Karpas-422 (cell line): ENCODE measurements at regions not wholly inside any gene's neighbourhood (a gene's known extent, or its start where the extent isn't known, plus 50 kb on each side); places are given as distances from the start of the nearest gene placed in this dataset.
A peak's percentile ranks its signal among the peaks of the same experiment; 100 is the strongest.

Experiments used
- DNase-seq: peaks from one replicate; pipeline ENCODE4 v3.0.0-alpha.2; 2015
- H2AFZ ChIP-seq: fragments of 200-600 bp; sonication (generic); 2 replicates; pipeline ENCODE4 v1.6.1; 2014; ENCODE audit warnings: antibody characterized with exemption, low read length, mixed read lengths
- H3K27ac ChIP-seq: fragments of 200-600 bp; sonication (generic); 2 replicates; pipeline ENCODE4 v1.5.1; 2014; ENCODE audit warnings: mild to moderate bottlenecking, low read length, moderate library complexity
- H3K27me3 ChIP-seq: fragments of 200-600 bp; sonication (generic); 2 replicates; pipeline ENCODE4 v1.6.1; 2014; ENCODE audit warnings: low read length, mixed read lengths
- H3K36me3 ChIP-seq: fragments of 200-600 bp; sonication (generic); 2 replicates; pipeline ENCODE4 v1.6.1; 2014; ENCODE audit warnings: low read length, mixed read lengths; ENCODE audit not compliant: insufficient read depth
- H3K4me1 ChIP-seq: fragments of 200-600 bp; sonication (generic); 2 replicates; pipeline ENCODE4 v1.6.1; 2014; ENCODE audit warnings: mild to moderate bottlenecking, low read length, mixed read lengths
- H3K4me2 ChIP-seq: fragments of 200-600 bp; sonication (generic); 2 replicates; pipeline ENCODE4 v1.6.1; 2014; ENCODE audit warnings: low read length, low read depth, mild to moderate bottlenecking; ENCODE audit not compliant: poor library complexity, severe bottlenecking
- H3K4me3 ChIP-seq: fragments of 200-600 bp; sonication (generic); 2 replicates; pipeline ENCODE4 v1.5.1; 2014; ENCODE audit warnings: mild to moderate bottlenecking, antibody characterized with exemption, low read length, mixed read lengths
- H3K79me2 ChIP-seq: fragments of 200-600 bp; sonication (generic); 2 replicates; pipeline ENCODE4 v1.6.1; 2014; ENCODE audit warnings: mild to moderate bottlenecking, low read length, mixed read lengths
- H3K9ac ChIP-seq: fragments of 200-600 bp; sonication (generic); 2 replicates; pipeline ENCODE4 v1.6.0; 2014; ENCODE audit warnings: low read length
- H3K9me2 ChIP-seq: fragments of 200-600 bp; sonication (generic), shearing (Covaris generic); replicated peaks from 2 replicates; pipeline ENCODE4 v1.6.0; 2014; ENCODE audit warnings: mild to moderate bottlenecking, low read length, moderate library complexity; ENCODE audit not compliant: insufficient read depth
- H3K9me3 ChIP-seq: fragments of 300-700, 200-600 bp; sonication (generic); 2 replicates; pipeline ENCODE4 v1.6.1; 2014; ENCODE audit warnings: low read length, mixed read lengths
- H4K20me1 ChIP-seq: fragments of 200-600 bp; sonication (generic); 2 replicates; pipeline ENCODE4 v1.6.1; 2014; ENCODE audit warnings: mild to moderate bottlenecking, antibody characterized with exemption, low read length, low read depth; ENCODE audit not compliant: insufficient read depth

DNA sequence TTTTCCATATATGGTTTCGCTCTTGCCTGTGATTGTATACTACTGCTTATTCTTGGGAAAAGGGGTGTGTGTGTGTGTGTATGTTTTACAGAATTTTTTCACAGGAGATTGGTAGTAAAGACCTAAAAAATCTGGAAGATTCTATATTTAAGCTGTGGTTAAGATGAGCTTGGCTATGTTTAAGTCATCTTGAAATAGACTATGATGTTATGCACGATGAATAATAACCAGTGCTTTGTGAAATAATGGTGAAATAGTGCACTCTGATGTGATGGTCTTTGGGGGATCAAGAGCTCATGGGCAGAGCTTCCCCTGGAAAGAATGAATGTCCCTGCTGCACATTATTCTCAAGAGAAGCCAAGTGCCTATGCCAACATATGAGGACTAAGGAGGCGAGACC lies 301.0 kb downstream of the ACTL7B start:
- Histone ChIP-seq H3K27ac (no peak overlapping the region), H2AFZ (no peak overlapping the region), H3K9me3 (no peaks in the 10 kb centered on the region)

DNA sequence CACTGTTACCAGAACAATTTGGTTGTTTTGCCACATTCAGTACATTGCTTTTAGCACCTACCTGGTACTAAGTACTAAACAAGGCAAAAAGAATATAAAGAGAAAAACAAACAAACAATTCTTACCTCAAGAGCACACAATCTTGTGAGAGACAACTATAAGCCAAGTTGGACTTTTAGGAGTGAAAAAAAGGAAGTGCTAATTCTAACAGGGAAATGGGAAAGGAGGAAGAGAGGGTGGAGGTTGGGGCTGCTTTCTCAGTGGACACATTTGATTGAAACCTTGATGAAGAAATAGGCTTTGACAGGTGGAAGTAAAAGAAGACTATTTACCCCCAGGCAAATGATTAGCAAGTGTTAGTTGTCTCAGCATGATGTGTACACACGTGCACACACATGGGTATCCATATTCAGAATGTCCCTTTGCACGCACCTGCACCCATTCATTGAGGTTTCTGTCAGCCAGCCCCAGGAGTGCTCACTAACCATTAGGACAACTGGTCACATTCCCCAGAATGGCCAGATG lies 302.6 kb downstream of the ACTL7B start:
- no peaks in the 10 kb centered on the region for H3K79me2 ChIP-seq
- no peaks in the 10 kb centered on the region for H4K20me1 ChIP-seq
- H3K27me3 ChIP-seq = no peaks in the 10 kb centered on the region; the same call in 1 of the 2 replicates
- H3K4me1 ChIP-seq = peaks cover 5% of the 10 kb centered on the region
- H3K4me3 ChIP-seq = no peak overlapping the region
- no peaks in the 10 kb centered on the region for H3K9me2 ChIP-seq
- H3K9ac ChIP-seq = no peak overlapping the region
- no peak for DNase-seq
- no peak overlapping the region for H2AFZ ChIP-seq
- H3K36me3 ChIP-seq = no peaks in the 10 kb centered on the region
- no peak overlapping the region for H3K27ac ChIP-seq
- no peaks in the 10 kb centered on the region for H3K9me3 ChIP-seq
- H3K4me2 ChIP-seq = no peak overlapping the region

More for the DNA sequence above, 301.0 kb downstream of the ACTL7B start:
- no peak overlapping the region for H3K4me2 ChIP-seq
- no peak overlapping the region for H3K9ac ChIP-seq
- H3K36me3 ChIP-seq = no peaks in the 10 kb centered on the region
- no peaks in the 10 kb centered on the region; the same call in 1 of the 2 replicates for H3K27me3 ChIP-seq
- no peaks in the 10 kb centered on the region for H4K20me1 ChIP-seq
- peaks cover 5% of the 10 kb centered on the region for H3K4me1 ChIP-seq
- DNase-seq = no peak
- no peak overlapping the region for H3K4me3 ChIP-seq
- no peaks in the 10 kb centered on the region for H3K9me2 ChIP-seq
- no peaks in the 10 kb centered on the region for H3K79me2 ChIP-seq

DNA sequence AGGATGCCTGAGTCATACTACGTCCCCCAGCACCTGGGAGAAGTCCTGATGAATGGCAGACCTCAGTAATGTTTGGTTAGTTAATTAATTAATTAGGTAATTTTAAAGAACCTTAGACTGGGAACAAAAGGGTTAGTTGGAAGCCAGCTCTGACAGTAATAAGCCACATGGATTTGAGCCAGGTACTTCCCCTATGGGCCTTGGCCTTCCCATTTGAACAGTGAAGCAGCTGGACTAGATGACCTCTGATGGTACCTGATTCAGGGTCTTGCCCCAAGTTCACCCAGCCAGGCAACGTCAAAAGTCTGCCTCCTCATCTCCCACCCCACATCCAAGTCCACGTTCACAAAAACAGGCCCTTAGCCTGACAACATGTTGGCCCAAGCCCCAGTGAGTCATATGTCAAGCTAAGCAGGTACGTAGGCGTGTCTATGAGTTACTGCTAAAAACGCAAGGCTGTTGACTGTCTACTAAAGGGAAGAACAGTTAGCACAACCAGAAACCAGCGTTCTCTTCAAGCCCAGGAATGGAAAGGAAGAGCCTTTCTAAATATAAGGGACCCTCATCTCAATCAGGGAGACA lies 303.2 kb downstream of the ACTL7B start:
- no peak overlapping the region for H2AFZ ChIP-seq
- no peak for DNase-seq
- no peaks in the 10 kb centered on the region for H3K79me2 ChIP-seq
- H3K4me2 ChIP-seq = no peak overlapping the region
- H3K36me3 ChIP-seq = no peaks in the 10 kb centered on the region
- H3K27me3 ChIP-seq = no peaks in the 10 kb centered on the region
- H3K9ac ChIP-seq = no peak overlapping the region
- no peaks in the 10 kb centered on the region for H4K20me1 ChIP-seq
- H3K4me1 ChIP-seq = peaks cover 3% of the 10 kb centered on the region
- no peaks in the 10 kb centered on the region for H3K9me3 ChIP-seq
- no peaks in the 10 kb centered on the region for H3K9me2 ChIP-seq
- no peak overlapping the region for H3K27ac ChIP-seq
- no peak overlapping the region for H3K4me3 ChIP-seq

DNA sequence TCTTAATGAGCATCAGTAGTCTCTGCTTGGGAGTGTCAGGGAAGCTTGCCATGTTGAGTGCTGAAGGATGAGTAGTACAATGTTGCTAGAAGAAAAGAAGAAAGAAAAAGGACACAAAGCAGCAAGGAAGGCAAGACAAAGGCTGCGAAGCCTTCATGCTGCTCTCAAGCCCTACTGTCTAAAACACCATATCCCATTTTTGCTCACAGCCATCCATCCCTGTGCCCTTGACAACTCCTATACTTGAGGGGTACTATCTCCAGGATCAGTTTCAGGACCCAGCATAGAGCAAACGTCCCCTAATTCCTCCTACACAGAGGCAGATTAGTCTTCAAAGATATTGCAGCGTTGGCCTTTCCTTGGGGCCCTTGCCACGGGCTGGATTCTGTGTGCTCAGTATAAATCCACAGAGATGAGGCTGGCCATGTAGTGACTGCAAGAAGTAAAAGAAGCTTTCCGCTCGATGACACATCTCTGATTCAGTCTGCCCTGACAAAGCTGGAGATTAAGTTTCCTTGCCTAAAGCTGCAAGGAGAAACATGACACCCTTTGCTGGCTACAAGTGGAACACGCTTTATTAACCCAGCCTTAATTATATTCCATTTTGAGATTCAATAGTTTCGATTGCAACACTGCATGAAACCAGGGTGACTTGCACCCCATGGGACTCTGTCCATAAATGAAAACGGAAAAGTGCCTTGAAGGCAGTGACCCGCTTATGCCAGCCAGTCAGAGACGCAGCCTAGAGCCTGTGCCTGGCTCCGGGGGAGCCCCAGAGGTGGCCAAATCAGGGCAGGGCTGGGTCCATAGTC lies 304.6 kb downstream of the ACTL7B start:
- H2AFZ ChIP-seq = no peak overlapping the region

DNA sequence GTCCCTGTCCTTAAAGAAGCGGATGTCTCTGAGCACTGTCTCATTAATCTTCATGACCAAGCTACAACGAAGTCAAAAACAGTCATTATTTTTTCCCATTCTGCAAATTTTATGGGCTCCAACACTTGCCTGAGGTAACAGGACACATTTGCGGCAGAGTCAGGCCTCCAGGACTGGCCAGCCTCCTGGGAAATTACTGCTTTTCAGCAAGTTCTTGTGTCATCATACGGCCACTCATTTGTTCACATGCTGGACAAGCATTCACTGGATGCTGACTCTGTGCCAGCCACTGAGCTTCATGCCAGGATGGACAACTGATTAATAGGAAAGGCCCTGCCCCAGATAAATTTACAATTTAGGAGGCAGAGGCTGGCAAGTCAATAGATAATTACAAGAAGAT lies 305.7 kb downstream of the ACTL7B start:
- no peaks in the 10 kb centered on the region; the same call in 1 of the 2 replicates for H3K27me3 ChIP-seq
- DNase-seq = no peak
- no peak overlapping the region for H3K9ac ChIP-seq
- H3K27ac ChIP-seq = no peak overlapping the region
- no peaks in the 10 kb centered on the region; the same call in 1 of the 2 replicates for H3K4me1 ChIP-seq
- no peaks in the 10 kb centered on the region for H3K36me3 ChIP-seq
- H3K4me2 ChIP-seq = no peak overlapping the region
- no peak overlapping the region for H3K4me3 ChIP-seq
- H3K79me2 ChIP-seq = no peaks in the 10 kb centered on the region
- H4K20me1 ChIP-seq = no peaks in the 10 kb centered on the region
- no peaks in the 10 kb centered on the region for H3K9me3 ChIP-seq
- no peak overlapping the region for H2AFZ ChIP-seq
- no peaks in the 10 kb centered on the region for H3K9me2 ChIP-seq

More for the DNA sequence above, 304.6 kb downstream of the ACTL7B start:
- H3K27me3 ChIP-seq = no peaks in the 10 kb centered on the region; the same call in 1 of the 2 replicates
- no peaks in the 10 kb centered on the region for H4K20me1 ChIP-seq
- no peak overlapping the region for H3K9ac ChIP-seq
- no peak overlapping the region for H3K27ac ChIP-seq
- peak; percentile 50 for DNase-seq
- H3K36me3 ChIP-seq = no peaks in the 10 kb centered on the region
- no peak overlapping the region for H3K4me3 ChIP-seq
- no peaks in the 10 kb centered on the region; the same call in 1 of the 2 replicates for H3K4me1 ChIP-seq
- H3K4me2 ChIP-seq = no peak overlapping the region
- no peaks in the 10 kb centered on the region for H3K79me2 ChIP-seq
- H3K9me3 ChIP-seq = no peaks in the 10 kb centered on the region
- H3K9me2 ChIP-seq = no peaks in the 10 kb centered on the region

GRCh38 chr9:108549184-108549583 lies 306.6 kb downstream of the ACTL7B start:
- no peaks in the 10 kb centered on the region; the same call in 1 of the 2 replicates for H3K4me1 ChIP-seq
- H3K27ac ChIP-seq = no peak overlapping the region
- no peaks in the 10 kb centered on the region for H3K9me3 ChIP-seq
- no peaks in the 10 kb centered on the region for H3K36me3 ChIP-seq
- no peaks in the 10 kb centered on the region for H3K79me2 ChIP-seq
- no peaks in the 10 kb centered on the region; the same call in 1 of the 2 replicates for H3K27me3 ChIP-seq
- no peak overlapping the region for H3K4me3 ChIP-seq
- H3K9me2 ChIP-seq = no peaks in the 10 kb centered on the region
- H2AFZ ChIP-seq = no peak overlapping the region
- no peak overlapping the region for H3K9ac ChIP-seq
- H3K4me2 ChIP-seq = no peak overlapping the region
- no peaks in the 10 kb centered on the region for H4K20me1 ChIP-seq
- DNase-seq = no peak

GRCh38 chr9:108547411-108548135 lies 308.2 kb downstream of the ACTL7B start:
- H3K4me1 ChIP-seq = no peaks in the 10 kb centered on the region; the same call in 1 of the 2 replicates
- H4K20me1 ChIP-seq = no peaks in the 10 kb centered on the region
- no peak overlapping the region for H2AFZ ChIP-seq
- no peaks in the 10 kb centered on the region for H3K36me3 ChIP-seq
- no peak overlapping the region for H3K4me3 ChIP-seq
- no peaks in the 10 kb centered on the region for H3K79me2 ChIP-seq
- H3K4me2 ChIP-seq = no peak overlapping the region
- H3K9me3 ChIP-seq = no peaks in the 10 kb centered on the region
- no peaks in the 10 kb centered on the region for H3K9me2 ChIP-seq
- H3K27me3 ChIP-seq = no peaks in the 10 kb centered on the region; the same call in 1 of the 2 replicates
- DNase-seq = no peak
- no peak overlapping the region for H3K9ac ChIP-seq
- no peak overlapping the region for H3K27ac ChIP-seq

DNA sequence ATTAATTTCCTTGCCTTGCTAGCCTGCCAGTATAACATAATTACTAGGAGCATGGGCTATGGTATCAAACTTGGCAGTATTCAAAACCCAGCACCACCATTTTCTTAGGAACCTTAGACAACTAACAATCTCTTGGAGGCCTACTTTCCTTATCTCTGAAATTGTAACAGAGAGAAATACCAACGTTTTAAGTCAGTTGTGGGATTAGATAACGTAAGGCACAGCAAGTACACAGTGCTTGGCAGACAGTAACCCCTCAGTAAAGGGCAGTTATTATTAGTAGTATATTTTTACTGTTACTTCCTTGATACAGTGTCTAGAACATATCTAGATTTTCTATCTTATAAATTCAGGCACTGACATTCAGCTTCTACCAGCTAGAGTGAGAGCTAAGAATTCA lies 309.6 kb downstream of the ACTL7B start:
- Histone ChIP-seq H3K4me1 (no peaks in the 10 kb centered on the region), H4K20me1 (no peaks in the 10 kb centered on the region), H3K4me2 (no peak overlapping the region), H2AFZ (no peak overlapping the region), H3K9ac (no peak overlapping the region), H3K79me2 (no peaks in the 10 kb centered on the region), H3K27ac (no peak overlapping the region), H3K9me3 (no peaks in the 10 kb centered on the region), H3K9me2 (no peaks in the 10 kb centered on the region), H3K36me3 (no peaks in the 10 kb centered on the region), H3K27me3 (no peaks in the 10 kb centered on the region; the same call in 1 of the 2 replicates), H3K4me3 (no peak overlapping the region)
- no peak for DNase-seq
